ENCODE measurements at regions not wholly inside any gene's neighbourhood (a gene's known extent, or its start where the extent isn't known, plus 50 kb on each side); places are given as distances from the start of the nearest gene placed in this dataset. TPM values are rescaled to one million over a fixed set of nuclear protein-coding genes. Genes with fewer than 3 reads are reported as not detected.
"Not testable (repeated sequence)": the region's sequence is repeated elsewhere in the genome, so short reads cannot be mapped to it uniquely, and the experiment has no call there.

DNA sequence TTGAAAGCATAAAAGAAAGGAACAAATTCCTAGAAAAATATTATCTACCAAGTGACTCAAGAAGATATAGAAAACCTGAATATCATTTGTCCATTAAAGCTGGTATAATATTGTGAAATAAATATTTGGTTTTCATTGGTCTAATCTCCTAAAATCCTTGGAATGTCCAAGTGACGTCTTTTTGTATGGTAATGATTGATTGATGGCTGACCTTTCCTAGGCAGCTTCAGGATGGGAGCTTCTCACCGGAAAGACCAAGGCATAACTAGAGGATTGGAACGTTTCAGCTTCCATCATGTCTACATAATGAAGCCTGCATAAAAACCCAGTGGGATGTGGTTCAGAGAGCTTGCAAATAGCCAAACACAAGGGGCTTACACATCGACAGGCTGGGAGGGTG, 57.6 kb upstream of the MAN1A1 start:
- TF ChIP-seq, protein P1, sequence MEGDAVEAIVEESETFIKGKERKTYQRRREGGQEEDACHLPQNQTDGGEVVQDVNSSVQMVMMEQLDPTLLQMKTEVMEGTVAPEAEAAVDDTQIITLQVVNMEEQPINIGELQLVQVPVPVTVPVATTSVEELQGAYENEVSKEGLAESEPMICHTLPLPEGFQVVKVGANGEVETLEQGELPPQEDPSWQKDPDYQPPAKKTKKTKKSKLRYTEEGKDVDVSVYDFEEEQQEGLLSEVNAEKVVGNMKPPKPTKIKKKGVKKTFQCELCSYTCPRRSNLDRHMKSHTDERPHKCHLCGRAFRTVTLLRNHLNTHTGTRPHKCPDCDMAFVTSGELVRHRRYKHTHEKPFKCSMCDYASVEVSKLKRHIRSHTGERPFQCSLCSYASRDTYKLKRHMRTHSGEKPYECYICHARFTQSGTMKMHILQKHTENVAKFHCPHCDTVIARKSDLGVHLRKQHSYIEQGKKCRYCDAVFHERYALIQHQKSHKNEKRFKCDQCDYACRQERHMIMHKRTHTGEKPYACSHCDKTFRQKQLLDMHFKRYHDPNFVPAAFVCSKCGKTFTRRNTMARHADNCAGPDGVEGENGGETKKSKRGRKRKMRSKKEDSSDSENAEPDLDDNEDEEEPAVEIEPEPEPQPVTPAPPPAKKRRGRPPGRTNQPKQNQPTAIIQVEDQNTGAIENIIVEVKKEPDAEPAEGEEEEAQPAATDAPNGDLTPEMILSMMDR (IDR thresholded peaks at IDR 0.05), result no peak
- no peak for TF ChIP-seq POLR2A (IDR thresholded peaks at IDR 0.05)
- intact Hi-C loops (cut with DNase I; ENCODE audit: low total_unique reads), result no loop called here
- no peak overlapping the region for H3K4me3 ChIP-seq
- no peak for DNase-seq
- no peaks in the 10 kb centered on the region for H3K27me3 ChIP-seq
- H3K9me3 ChIP-seq, result peaks cover 0 to 4% of the 10 kb centered on the region in 2 donors
- no peak overlapping the region for H3K27ac ChIP-seq
- no peaks in the 10 kb centered on the region for H3K4me1 ChIP-seq
- no peaks in the 10 kb centered on the region for H3K36me3 ChIP-seq

DNA sequence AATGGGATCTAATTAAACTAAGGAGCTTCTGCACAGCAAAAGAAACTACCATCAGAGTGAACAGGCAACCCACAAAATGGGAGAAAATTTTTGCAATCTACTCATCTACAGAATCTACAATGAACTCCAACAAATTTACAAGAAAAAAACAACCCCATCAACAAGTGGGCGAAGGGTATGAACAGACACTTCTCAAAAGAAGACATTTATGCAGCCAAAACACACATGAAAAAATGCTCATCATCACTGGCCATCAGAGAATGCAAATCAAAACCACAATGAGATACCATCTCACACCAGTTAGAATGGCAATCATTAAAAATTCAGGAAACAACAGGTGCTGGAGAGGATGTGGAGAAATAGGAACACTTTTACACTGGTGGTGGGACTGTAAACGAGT, 55.6 kb upstream of the MAN1A1 start:
- H3K4me1 ChIP-seq; H3K4me3 ChIP-seq; H3K27ac ChIP-seq; intact Hi-C loops (cut with DNase I; ENCODE audit: low total_unique reads); H3K27me3 ChIP-seq; H3K36me3 ChIP-seq; H3K9me3 ChIP-seq; DNase-seq: not testable (repeated sequence)

MicroRNAs encoded in the stretch of these regions (microRNA counts, 767-probe panel; counts per million panel counts)
- microRNA hsa-miR-3144-5p, result 0 counts per million in 2 donors

Small RNAs in the stretch of these regions (microRNA-seq; reads per million reads assigned to microRNA genes)
- not detected for gene MIR3144 (ENCODE audit: borderline microRNAs expressed, borderline replicate concordance)

Small RNAs in the stretch of these regions (small RNA-seq; reads per million reads assigned to genes)
- not detected for gene COX6A1P3
- gene MIR3144, result not detected
- not detected for gene RNA5SP215
- not detected for gene RNU6-214P

Measured in uterus (tissue), 3 donors.